ENCODE measurements at regions not wholly inside any gene's neighbourhood (a gene's known extent, or its start where the extent isn't known, plus 50 kb on each side); places are given as distances from the start of the nearest gene placed in this dataset.

DNA sequence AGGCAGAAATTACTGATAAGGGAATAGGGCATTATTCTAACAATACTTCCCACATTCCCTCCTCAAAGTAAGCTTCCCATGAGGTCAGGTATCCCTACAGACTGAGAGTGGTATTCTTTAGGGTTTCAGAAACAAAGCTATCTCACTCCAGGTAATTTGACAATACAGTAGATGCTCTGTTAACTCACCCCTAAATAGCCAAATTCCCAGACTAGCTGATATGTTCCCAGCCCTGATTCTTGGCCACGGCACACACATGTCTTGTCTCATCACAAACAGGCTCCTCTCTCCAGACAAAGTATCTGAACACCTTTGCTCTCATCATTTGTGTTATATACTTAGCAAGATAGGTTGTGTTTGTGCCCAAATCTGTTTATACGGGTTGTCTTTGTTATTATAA lies 139.9 kb downstream of the ZNF608 start:
- Mint-ChIP-seq H3K27me3 (ENCODE audit: low read depth in 3 of 3) (peaks cover 0 to 8% (median 0%) of the 10 kb centered on the region in 3 donors), H3K36me3 (no peaks in the 10 kb centered on the region), H3K27ac (no peak overlapping the region), H3K4me3 (no peak overlapping the region), H3K4me1 (peaks cover 2% of the 10 kb centered on the region), H3K9me3 (peaks cover 0 to 4% (median 0%) of the 10 kb centered on the region in 7 donors)
- Histone ChIP-seq H3K27ac (ENCODE audit: low read depth in 1 of 2, low read length in 2 of 2) (no peak overlapping the region), H3K4me3 (replicated peaks in 1 of 3; ENCODE audit: low read depth in 2 of 3, low read length in 3 of 3) (no peak overlapping the region), H4K20me1 (ENCODE audit: insufficient read depth, low read length) (no peaks in the 10 kb centered on the region), H3K9ac (ENCODE audit: insufficient read depth, low read length, poor library complexity, severe bottlenecking) (no peak overlapping the region), H3K36me3 (replicated peaks in 1 of 2; ENCODE audit: control insufficient read depth in 1 of 2, insufficient read depth in 2 of 2, low read length in 2 of 2) (no peaks in the 10 kb centered on the region), H3K79me2 (ENCODE audit: insufficient read depth, low read length) (no peaks in the 10 kb centered on the region), H2AFZ (ENCODE audit: insufficient read depth, low read depth, low read length, poor library complexity, severe bottlenecking) (no peak overlapping the region), H3K9me3 (replicated peaks in 1 of 2; ENCODE audit: control insufficient read depth in 1 of 2, insufficient read depth in 1 of 2, low read length in 2 of 2) (no peaks in the 10 kb centered on the region), H3K4me2 (replicated peaks; ENCODE audit: extremely low read depth, low read length, poor library complexity, severe bottlenecking) (no peak overlapping the region), H3K27me3 (ENCODE audit: control insufficient read depth in 2 of 2, insufficient read depth in 2 of 2, low read length in 2 of 2) (no peaks in the 10 kb centered on the region), H3K4me1 (ENCODE audit: control insufficient read depth in 1 of 2, insufficient read depth in 2 of 2, low read length in 2 of 2) (no peaks in the 10 kb centered on the region)
- intact Hi-C loops (cut with micrococcal nuclease): no loop called here
- no CpG with 5 or more reads among the region's 2 CpGs for WGBS (ENCODE audit: insufficient coverage)
- TF ChIP-seq, protein P1, sequence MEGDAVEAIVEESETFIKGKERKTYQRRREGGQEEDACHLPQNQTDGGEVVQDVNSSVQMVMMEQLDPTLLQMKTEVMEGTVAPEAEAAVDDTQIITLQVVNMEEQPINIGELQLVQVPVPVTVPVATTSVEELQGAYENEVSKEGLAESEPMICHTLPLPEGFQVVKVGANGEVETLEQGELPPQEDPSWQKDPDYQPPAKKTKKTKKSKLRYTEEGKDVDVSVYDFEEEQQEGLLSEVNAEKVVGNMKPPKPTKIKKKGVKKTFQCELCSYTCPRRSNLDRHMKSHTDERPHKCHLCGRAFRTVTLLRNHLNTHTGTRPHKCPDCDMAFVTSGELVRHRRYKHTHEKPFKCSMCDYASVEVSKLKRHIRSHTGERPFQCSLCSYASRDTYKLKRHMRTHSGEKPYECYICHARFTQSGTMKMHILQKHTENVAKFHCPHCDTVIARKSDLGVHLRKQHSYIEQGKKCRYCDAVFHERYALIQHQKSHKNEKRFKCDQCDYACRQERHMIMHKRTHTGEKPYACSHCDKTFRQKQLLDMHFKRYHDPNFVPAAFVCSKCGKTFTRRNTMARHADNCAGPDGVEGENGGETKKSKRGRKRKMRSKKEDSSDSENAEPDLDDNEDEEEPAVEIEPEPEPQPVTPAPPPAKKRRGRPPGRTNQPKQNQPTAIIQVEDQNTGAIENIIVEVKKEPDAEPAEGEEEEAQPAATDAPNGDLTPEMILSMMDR (IDR thresholded peaks at IDR 0.05): no peak
- DNase-seq: no peak

DNA sequence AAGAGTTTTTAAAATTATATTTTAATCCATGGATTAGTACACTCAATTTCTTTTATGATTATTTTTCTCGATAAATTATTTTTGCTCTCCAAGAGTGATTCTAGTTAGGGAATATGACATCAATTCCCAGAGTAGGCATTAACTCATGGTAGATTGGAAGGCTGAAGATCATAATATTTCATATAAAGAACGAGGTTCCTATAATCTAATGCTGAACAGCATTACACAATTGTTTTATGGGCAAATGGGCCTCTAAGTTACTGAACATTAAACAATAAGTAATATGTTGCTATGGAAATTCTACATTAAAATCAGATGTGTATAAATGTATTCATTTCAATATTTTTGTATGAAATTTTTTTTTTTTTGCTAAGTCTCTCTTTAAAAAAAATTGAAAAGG lies 140.3 kb downstream of the ZNF608 start:
- Histone ChIP-seq H3K27me3 (ENCODE audit: control insufficient read depth in 2 of 2, insufficient read depth in 2 of 2, low read length in 2 of 2) (no peaks in the 10 kb centered on the region), H4K20me1 (ENCODE audit: insufficient read depth, low read length) (no peaks in the 10 kb centered on the region), H3K9ac (ENCODE audit: insufficient read depth, low read length, poor library complexity, severe bottlenecking) (no peak overlapping the region), H2AFZ (ENCODE audit: insufficient read depth, low read depth, low read length, poor library complexity, severe bottlenecking) (no peak overlapping the region), H3K36me3 (replicated peaks in 1 of 2; ENCODE audit: control insufficient read depth in 1 of 2, insufficient read depth in 2 of 2, low read length in 2 of 2) (no peaks in the 10 kb centered on the region), H3K79me2 (ENCODE audit: insufficient read depth, low read length) (no peaks in the 10 kb centered on the region), H3K4me2 (replicated peaks; ENCODE audit: extremely low read depth, low read length, poor library complexity, severe bottlenecking) (no peak overlapping the region), H3K4me1 (ENCODE audit: control insufficient read depth in 1 of 2, insufficient read depth in 2 of 2, low read length in 2 of 2) (no peaks in the 10 kb centered on the region), H3K4me3 (replicated peaks in 1 of 3; ENCODE audit: low read depth in 2 of 3, low read length in 3 of 3) (no peak overlapping the region), H3K27ac (ENCODE audit: low read depth in 1 of 2, low read length in 2 of 2) (no peak overlapping the region), H3K9me3 (replicated peaks in 1 of 2; ENCODE audit: control insufficient read depth in 1 of 2, insufficient read depth in 1 of 2, low read length in 2 of 2) (no peaks in the 10 kb centered on the region)
- WGBS (ENCODE audit: insufficient coverage): no CpG with 5 or more reads among the region's 2 CpGs
- H3K27me3 Mint-ChIP-seq (ENCODE audit: low read depth in 3 of 3): peaks cover 0 to 8% (median 0%) of the 10 kb centered on the region in 3 donors
- peaks cover 0 to 4% (median 0%) of the 10 kb centered on the region in 7 donors for H3K9me3 Mint-ChIP-seq
- H3K4me1 Mint-ChIP-seq: peaks cover 2% of the 10 kb centered on the region
- H3K36me3 Mint-ChIP-seq: no peaks in the 10 kb centered on the region
- intact Hi-C loops (cut with micrococcal nuclease): no loop called here
- DNase-seq: no peak
- H3K27ac Mint-ChIP-seq: no peak overlapping the region
- TF ChIP-seq, protein P1 (IDR thresholded peaks at IDR 0.05): no peak
- H3K4me3 Mint-ChIP-seq: no peak overlapping the region

All from CD14-positive monocyte (primary cell).